ENCODE measurements at regions not wholly inside any gene's neighbourhood (a gene's known extent, or its start where the extent isn't known, plus 50 kb on each side); places are given as distances from the start of the nearest gene placed in this dataset.

GRCh38 chr12:89895101-89895500 is 186.5 kb upstream of the ATP2B1 start:
- no peak overlapping the region for H3K4me3 ChIP-seq (ENCODE audit: low read depth in 1 of 3, low read length in 3 of 3)
- DNase-seq (ENCODE audit: low spot score): no peak
- H3K36me3 ChIP-seq (ENCODE audit: control insufficient read depth in 4 of 4, insufficient read depth in 3 of 4, low read depth in 1 of 4, low read length in 3 of 4): no peaks in the 10 kb centered on the region
- no peak overlapping the region for H3K9ac ChIP-seq (ENCODE audit: low read depth in 1 of 2, low read length in 2 of 2)
- TF ChIP-seq REST (IDR thresholded peaks at IDR 0.05): no peak
- no peak for TF ChIP-seq TAF1 (conservative IDR thresholded peaks at IDR 0.05)
- TF ChIP-seq RXRA (IDR thresholded peaks at IDR 0.05): no peak
- TF ChIP-seq MAX (IDR thresholded peaks at IDR 0.05): no peak
- TF ChIP-seq YY1 (IDR thresholded peaks at IDR 0.05): no peak
- no peak for TF ChIP-seq SP1 (IDR thresholded peaks at IDR 0.05)
- TF ChIP-seq ZBTB33 (IDR thresholded peaks at IDR 0.05): no peak
- no peak for TF ChIP-seq HNF4G (IDR thresholded peaks at IDR 0.05)
- TF ChIP-seq EGR1 (IDR thresholded peaks at IDR 0.05; ENCODE audit: low read depth in 2 of 2): no peak
- no peaks in the 10 kb centered on the region for H3K9me3 ChIP-seq (ENCODE audit: control insufficient read depth in 4 of 4, low read length in 3 of 4)
- no peaks in the 10 kb centered on the region for H3K4me1 ChIP-seq (ENCODE audit: control insufficient read depth in 4 of 4, insufficient read depth in 4 of 4, low read length in 3 of 4)
- H3K27ac ChIP-seq (ENCODE audit: low read depth in 1 of 2, low read length in 2 of 2): no peak overlapping the region
- 91% methylated on average over 5 of the region's 5 CpGs for WGBS
- H3K27me3 ChIP-seq (ENCODE audit: control insufficient read depth in 4 of 4, insufficient read depth in 4 of 4, low read length in 3 of 4): no peaks in the 10 kb centered on the region

GRCh38 chr12:89893972-89894706 is 185.5 kb upstream of the ATP2B1 start:
- Histone ChIP-seq H3K27ac (ENCODE audit: low read depth in 1 of 2, low read length in 2 of 2) (no peak overlapping the region), H3K27me3 (ENCODE audit: control insufficient read depth in 4 of 4, insufficient read depth in 4 of 4, low read length in 3 of 4) (no peaks in the 10 kb centered on the region), H3K4me3 (ENCODE audit: low read depth in 1 of 3, low read length in 3 of 3) (no peak overlapping the region), H3K9me3 (ENCODE audit: control insufficient read depth in 4 of 4, low read length in 3 of 4) (no peaks in the 10 kb centered on the region), H3K36me3 (ENCODE audit: control insufficient read depth in 4 of 4, insufficient read depth in 3 of 4, low read depth in 1 of 4, low read length in 3 of 4) (no peaks in the 10 kb centered on the region), H3K4me1 (ENCODE audit: control insufficient read depth in 4 of 4, insufficient read depth in 4 of 4, low read length in 3 of 4) (no peaks in the 10 kb centered on the region), H3K9ac (ENCODE audit: low read depth in 1 of 2, low read length in 2 of 2) (no peak overlapping the region)
- 89% methylated on average over 1 of the region's 1 CpG for WGBS
- TF ChIP-seq HNF4A (conservative IDR thresholded peaks at IDR 0.05) (no peak), FOXA1 (IDR thresholded peaks at IDR 0.05) (no peak), SP1 (IDR thresholded peaks at IDR 0.05) (no peak), REST (IDR thresholded peaks at IDR 0.05) (no peak), HNF4G (IDR thresholded peaks at IDR 0.05) (no peak), TAF1 (conservative IDR thresholded peaks at IDR 0.05) (no peak), MAX (IDR thresholded peaks at IDR 0.05) (no peak), YY1 (IDR thresholded peaks at IDR 0.05) (no peak), NR2F2 (IDR thresholded peaks at IDR 0.05) (no peak), GABPA (IDR thresholded peaks at IDR 0.05 in 1 of 2, conservative IDR thresholded peaks at IDR 0.05 in 1 of 2) (no peak), CTCF (IDR thresholded peaks at IDR 0.05; ENCODE audit: low read depth, low read length, missing input control) (no peak), EGR1 (IDR thresholded peaks at IDR 0.05; ENCODE audit: low read depth in 2 of 2) (no peak), RAD21 (IDR thresholded peaks at IDR 0.05) (no peak), RXRA (IDR thresholded peaks at IDR 0.05) (no peak)
- DNase-seq (ENCODE audit: low spot score): no peak
